Hypothalamus (tissue), 51 donors: ENCODE measurements at regions not wholly inside any gene's neighbourhood (a gene's known extent, or its start where the extent isn't known, plus 50 kb on each side); places are given as distances from the start of the nearest gene placed in this dataset.
"Not testable (repeated sequence)": the region's sequence is repeated elsewhere in the genome, so short reads cannot be mapped to it uniquely, and the experiment has no call there.

ENCODE experiments used
- DNase-seq, 51 donors: peaks; one replicate each; lab custom pipeline; 2025; lab: John Stamatoyannopoulos, UW

DNA sequence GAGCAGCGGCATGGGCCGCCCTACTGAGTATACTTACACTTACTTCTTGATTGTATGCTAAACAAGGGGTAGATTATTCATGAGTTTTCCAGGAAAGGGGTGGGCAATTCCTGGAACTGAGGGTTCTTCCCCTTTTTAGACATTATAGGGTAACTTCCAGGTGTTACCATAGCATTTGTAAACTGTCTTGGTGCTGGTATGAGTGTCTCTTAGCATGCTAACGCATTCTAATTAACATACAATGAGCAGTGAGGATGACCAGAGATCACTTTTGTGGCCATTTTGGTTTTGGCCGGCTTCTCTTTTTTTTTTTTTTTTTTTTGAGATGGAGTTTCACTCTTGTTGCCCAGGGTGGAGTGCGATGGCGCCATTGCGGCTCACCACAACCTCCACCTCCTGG lies 491.8 kb upstream of the AUTS2 start:
- DNase-seq, result not testable (repeated sequence)

GRCh38 chr7:69106946-69107345 lies 491.3 kb upstream of the AUTS2 start:
- DNase-seq, result not testable (repeated sequence)

GRCh38 chr7:69108097-69108496 lies 490.2 kb upstream of the AUTS2 start:
- no peak for DNase-seq

- DNase-seq, result no peak
Measured at GRCh38 chr7:69109246-69109645, 489.0 kb upstream of the AUTS2 start.

- no peak for DNase-seq
Measured at GRCh38 chr7:69109879-69110278, 488.4 kb upstream of the AUTS2 start.

- no peak for DNase-seq
Measured at GRCh38 chr7:69110450-69111050, 487.7 kb upstream of the AUTS2 start.

DNA sequence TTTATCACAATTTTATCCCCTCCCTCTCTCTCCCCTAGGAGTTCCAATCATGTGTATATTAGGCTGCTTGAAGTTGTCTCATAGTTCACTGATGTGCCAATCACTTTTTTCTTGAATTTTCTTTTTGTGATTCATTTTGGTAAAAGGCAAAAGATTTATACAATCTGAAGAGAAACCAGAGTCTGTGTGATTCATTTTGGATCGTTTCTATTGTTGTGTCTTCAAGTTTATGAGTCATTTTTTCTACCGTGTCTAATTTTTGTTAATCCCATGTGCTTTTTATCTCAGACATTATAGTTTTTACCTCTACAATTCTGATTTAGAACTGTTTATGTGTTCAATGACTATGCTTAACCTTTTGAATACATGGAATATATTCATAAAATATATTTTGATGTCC lies 483.9 kb upstream of the AUTS2 start:
- DNase-seq, result no peak

DNA sequence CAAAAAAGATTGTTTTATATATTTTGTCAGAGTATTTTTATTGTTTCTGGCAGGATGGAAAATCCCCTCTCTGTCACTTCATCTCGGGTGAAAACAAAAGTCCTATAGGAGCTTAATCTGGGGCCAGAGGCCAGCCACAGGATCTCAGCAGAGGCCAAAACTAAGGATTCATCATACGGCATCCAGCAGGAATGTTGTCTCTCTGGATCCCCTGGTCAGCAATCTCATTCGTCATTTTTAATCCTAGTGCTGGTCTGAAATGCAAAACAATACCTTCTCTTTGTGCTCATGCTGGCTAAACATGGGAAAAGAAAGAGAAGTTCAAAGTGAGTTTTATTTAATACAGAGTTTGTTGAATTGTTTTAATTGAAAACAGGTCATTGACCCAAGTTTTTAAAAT lies 482.5 kb upstream of the AUTS2 start:
- DNase-seq, result no peak

DNA sequence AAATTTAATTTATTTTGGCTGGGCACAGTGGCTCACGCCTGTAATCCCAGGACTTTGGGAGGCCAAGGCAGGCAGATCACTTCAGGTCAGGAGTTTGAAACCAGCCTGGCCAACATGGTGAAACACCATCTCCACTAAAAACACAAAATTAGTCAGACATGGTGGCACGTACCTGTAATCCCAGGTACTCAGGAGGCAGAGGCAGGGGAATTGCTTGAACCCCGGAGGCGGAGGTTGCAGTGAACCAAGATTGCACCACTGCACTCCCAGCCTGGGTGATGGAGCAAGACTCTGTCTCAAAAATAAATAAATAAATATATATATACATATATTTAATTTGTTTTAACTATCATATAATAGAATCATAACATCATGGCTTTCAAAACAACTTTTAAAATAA lies 482.1 kb upstream of the AUTS2 start:
- not testable (repeated sequence) for DNase-seq

DNA sequence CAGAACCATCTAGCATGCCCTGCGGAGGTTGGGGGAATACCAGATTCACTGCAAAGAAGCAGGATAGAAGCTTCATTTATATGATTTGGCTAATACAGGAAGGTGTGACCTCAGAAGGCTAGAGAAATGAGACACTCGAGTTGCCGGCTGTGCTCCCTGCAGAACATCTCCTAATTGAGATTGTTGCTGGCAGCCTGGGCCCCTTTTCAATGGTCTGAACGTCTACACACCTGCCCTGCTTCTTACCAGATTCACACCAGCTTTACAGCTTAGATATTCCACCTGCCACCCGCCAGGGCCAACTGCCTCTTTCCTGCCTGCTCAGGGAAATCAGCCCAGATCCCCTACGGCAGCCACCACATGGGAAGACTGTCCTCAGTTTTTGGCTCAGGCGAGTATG lies 475.3 kb upstream of the AUTS2 start:
- no peak for DNase-seq

DNA sequence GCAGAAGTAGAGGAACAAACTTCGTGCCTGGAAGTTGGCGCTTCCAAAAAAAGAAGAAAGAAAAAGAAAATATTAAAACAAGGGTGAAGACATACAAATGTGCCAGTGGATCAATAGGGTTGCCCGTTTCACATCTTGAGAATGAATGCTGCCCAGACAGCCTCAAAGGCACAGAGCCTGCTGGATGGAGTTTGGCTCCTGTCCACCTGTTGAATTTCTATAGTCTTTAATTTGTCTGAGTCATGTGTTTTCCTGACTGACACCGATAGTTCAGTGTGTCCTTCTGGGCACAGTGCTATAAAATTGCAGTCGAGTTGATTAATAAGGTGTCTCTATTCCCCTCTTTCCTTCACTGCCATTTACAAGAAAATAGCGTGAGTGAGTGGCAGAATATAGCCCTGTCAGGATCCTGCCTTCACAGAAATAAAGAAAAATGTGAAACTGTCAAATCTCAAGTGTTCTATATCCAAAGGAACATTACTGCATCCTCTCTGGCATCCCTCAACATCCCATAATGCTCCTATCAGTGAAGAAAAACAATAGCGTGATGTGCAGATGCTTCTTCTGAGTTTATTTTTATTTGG lies 471.3 kb upstream of the AUTS2 start:
- DNase-seq, result no peak

GRCh38 chr7:69129524-69129923 lies 468.8 kb upstream of the AUTS2 start:
- DNase-seq, result no peak

DNA sequence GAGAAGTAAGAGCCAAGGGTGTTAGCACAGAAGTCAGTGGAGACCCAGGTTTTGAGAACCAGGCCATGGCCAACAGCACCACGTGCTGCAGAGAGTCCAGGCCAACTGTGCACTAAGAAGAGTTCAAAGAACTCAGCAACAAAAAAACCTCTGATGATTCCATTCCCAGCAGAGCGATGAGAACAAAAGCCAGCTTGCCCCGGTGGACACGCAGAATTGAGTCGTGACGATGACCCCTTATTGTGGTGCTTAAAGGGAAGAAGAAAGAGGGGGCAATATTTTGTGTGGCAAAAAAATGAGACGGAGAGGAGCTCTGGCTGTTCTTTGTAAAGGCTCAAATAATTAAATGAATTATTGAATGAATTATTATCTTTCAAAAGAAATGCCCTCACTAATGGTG lies 468.3 kb upstream of the AUTS2 start:
- no peak for DNase-seq

DNA sequence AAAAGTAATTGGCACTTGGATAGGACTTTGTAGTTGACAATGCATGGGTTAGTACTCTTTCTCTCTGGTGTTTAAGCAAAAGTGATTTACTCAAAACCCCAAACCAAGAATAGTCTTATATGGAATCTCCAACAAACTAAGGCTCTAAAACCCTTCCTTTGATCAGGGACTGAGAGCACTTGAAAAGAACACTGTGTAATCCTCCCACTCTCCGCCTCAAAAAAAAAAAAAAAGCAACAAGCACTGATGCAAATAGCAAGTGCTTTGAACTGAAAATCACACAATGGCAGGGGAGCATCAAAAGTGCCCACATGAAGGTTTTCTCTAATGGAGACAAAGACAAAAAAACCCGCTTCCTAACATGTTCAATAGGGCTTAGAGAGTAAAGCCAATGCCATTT lies 467.9 kb upstream of the AUTS2 start:
- DNase-seq, result no peak

DNA sequence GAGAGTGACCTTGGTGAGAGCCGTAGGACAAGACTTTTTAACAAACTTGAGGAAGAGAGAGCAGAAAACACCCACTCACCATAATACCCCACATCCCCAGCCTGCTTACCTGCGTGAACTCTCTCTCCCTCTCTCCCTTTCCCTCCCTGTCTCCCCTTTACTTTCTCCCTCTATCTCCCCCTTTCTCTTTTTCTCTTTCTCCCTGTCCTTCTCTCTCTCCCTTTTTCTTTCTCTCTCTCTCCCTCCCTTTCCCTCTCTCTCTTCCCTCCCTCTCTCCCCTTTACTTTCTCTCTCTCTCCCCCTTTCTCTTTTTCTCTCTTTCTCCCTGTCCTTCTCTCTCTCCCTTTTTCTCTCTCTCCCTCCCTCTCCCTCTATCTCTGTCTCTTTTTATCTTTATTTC lies 464.0 kb upstream of the AUTS2 start:
- no peak for DNase-seq

GRCh38 chr7:69147631-69148030 lies 450.6 kb upstream of the AUTS2 start:
- DNase-seq, result no peak

DNA sequence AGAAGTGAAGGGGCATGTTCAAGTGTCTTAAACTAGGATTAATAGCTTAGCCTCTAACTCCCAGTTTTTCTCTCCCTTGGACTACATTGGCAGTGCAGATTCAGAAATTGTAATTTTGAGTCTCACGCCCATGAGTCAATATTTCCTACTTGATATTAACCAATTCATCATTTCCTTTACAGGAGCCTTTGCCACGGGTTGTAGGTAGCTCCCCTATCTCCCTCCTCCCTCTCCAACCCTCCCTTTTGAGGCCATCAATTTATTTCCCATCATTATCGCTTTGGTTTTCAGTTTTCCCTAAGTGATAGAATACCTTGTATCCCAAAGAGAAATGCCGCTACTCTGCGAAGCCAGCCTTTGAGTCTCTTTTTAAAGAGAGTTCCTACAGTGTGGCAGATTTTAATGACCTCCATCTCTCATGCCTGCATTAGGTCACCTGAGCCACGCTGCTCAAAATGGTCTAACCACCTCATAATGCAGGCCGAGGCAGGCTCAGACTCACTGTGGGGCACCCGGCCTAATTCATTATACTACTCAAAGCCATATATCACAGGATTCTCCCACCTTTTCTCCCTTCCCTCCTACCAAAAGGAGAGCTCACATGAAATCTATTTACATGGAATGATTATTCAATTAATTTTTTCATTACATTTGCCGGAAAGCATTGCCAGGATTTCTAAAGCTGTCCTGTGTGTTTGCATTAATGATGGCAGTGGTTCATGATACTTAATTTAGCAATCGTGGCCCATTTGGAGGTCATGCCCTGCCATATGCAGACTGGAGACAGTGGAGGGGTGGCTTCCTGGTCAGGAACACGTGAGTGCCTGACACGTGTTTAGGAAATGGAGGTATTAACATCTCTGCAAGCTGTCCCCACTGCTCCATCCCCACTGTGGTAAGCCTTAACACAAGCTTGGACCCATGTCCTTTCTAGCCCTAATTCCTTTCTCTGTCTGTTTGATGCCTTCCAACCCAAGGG lies 448.2 kb upstream of the AUTS2 start:
- no peak for DNase-seq

GRCh38 chr7:69162326-69162725 lies 435.9 kb upstream of the AUTS2 start:
- DNase-seq, result no peak

- no peak for DNase-seq
Measured at GRCh38 chr7:69162931-69163670, 435.2 kb upstream of the AUTS2 start.

DNA sequence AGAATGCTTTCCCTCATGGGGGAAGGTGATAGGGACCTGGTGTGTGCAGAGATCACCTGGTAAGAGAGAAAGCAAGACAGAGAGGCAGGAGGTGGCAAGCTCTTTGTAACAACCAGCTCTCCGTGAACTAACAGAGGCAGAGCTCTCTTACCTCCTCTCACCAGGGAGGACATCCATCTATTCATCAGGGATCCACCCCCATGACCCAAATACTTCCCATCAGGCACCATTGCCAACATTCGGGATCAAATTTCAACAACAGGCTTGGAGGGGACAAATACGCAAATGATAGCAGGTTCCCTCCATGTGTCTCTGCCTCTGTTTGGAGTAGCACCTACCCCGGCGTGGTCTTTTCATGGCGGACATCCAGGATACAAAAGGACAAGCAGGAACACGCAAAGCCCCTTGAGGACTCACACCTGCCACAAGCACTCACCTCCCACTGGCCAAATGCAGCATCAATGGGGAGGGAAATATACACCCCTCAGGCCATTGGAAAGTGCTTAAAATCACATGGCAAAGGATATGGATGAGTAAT lies 431.2 kb upstream of the AUTS2 start:
- DNase-seq, result no peak

DNA sequence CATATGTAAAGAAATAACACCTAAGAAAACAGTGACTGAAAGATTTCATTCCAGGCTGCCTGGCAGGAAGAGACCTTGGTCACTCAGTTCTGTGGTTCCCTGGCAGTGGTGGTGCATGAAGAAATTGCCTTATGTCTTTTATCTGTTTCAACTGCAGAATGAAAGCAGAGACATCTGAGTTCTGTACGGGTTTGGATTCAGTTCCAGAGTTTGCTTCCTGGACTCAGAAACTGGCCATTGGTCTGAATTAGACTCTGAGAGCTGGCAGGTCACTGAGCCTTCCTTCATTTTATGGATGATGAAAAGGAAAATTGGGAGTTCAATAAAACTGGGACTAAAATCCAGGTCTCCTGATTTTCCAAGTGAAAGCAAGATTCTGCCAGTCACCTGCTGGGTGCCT lies 428.9 kb upstream of the AUTS2 start:
- no peak for DNase-seq
